ENCODE measurements at regions not wholly inside any gene's neighbourhood (a gene's known extent, or its start where the extent isn't known, plus 50 kb on each side); places are given as distances from the start of the nearest gene placed in this dataset.

GRCh38 chr2:199014226-199014625 lies 443.5 kb downstream of the SATB2 start:
- Histone ChIP-seq H3K27me3 (ENCODE audit: control insufficient read depth in 4 of 4, insufficient read depth in 4 of 4, low read length in 3 of 4) (no peaks in the 10 kb centered on the region), H3K36me3 (ENCODE audit: control insufficient read depth in 4 of 4, insufficient read depth in 3 of 4, low read depth in 1 of 4, low read length in 3 of 4) (no peaks in the 10 kb centered on the region), H3K9me3 (ENCODE audit: control insufficient read depth in 4 of 4, low read length in 3 of 4) (peaks cover 0 to 2% (median 0%) of the 10 kb centered on the region in 4 donors), H3K4me1 (ENCODE audit: control insufficient read depth in 4 of 4, insufficient read depth in 4 of 4, low read length in 3 of 4) (no peaks in the 10 kb centered on the region), H3K9ac (ENCODE audit: low read depth in 1 of 2, low read length in 2 of 2) (no peak overlapping the region), H3K4me3 (ENCODE audit: low read depth in 1 of 3, low read length in 3 of 3) (no peak overlapping the region), H3K27ac (ENCODE audit: low read depth in 1 of 2, low read length in 2 of 2) (no peak overlapping the region)
- TF ChIP-seq RAD21 (IDR thresholded peaks at IDR 0.05) = no peak
- no peak for TF ChIP-seq REST (IDR thresholded peaks at IDR 0.05)
- no peak for TF ChIP-seq HNF4G (IDR thresholded peaks at IDR 0.05)
- TF ChIP-seq FOXA2 (IDR thresholded peaks at IDR 0.05) = no peak
- TF ChIP-seq NR2F2 (IDR thresholded peaks at IDR 0.05) = no peak
- no peak for TF ChIP-seq FOXA1 (IDR thresholded peaks at IDR 0.05)
- TF ChIP-seq, protein P1, sequence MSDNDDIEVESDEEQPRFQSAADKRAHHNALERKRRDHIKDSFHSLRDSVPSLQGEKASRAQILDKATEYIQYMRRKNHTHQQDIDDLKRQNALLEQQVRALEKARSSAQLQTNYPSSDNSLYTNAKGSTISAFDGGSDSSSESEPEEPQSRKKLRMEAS (IDR thresholded peaks at IDR 0.05) = no peak
- TF ChIP-seq JUND (IDR thresholded peaks at IDR 0.05) = no peak
- TF ChIP-seq SP1 (IDR thresholded peaks at IDR 0.05) = no peak
- no peak for TF ChIP-seq ZBTB33 (IDR thresholded peaks at IDR 0.05)
- TF ChIP-seq GABPA (IDR thresholded peaks at IDR 0.05 in 1 of 2, conservative IDR thresholded peaks at IDR 0.05 in 1 of 2) = no peak
- TF ChIP-seq EGR1 (IDR thresholded peaks at IDR 0.05; ENCODE audit: low read depth in 2 of 2) = no peak
- no peak for TF ChIP-seq YY1 (IDR thresholded peaks at IDR 0.05)
- TF ChIP-seq CTCF (IDR thresholded peaks at IDR 0.05; ENCODE audit: low read depth, low read length, missing input control) = no peak
- no peak for TF ChIP-seq HNF4A (conservative IDR thresholded peaks at IDR 0.05)
- no peak for TF ChIP-seq TAF1 (conservative IDR thresholded peaks at IDR 0.05)
- WGBS = 89% methylated on average over 3 of the region's 3 CpGs
- DNase-seq (ENCODE audit: low spot score) = no peak

- no peaks in the 10 kb centered on the region for H3K36me3 ChIP-seq (ENCODE audit: control insufficient read depth in 4 of 4, insufficient read depth in 3 of 4, low read depth in 1 of 4, low read length in 3 of 4)
- no peak for DNase-seq (ENCODE audit: low spot score)
- TF ChIP-seq HNF4G (IDR thresholded peaks at IDR 0.05) (no peak), EGR1 (IDR thresholded peaks at IDR 0.05; ENCODE audit: low read depth in 2 of 2) (no peak), RXRA (IDR thresholded peaks at IDR 0.05) (no peak), GABPA (IDR thresholded peaks at IDR 0.05 in 1 of 2, conservative IDR thresholded peaks at IDR 0.05 in 1 of 2) (no peak), HNF4A (conservative IDR thresholded peaks at IDR 0.05) (no peak), ZBTB33 (IDR thresholded peaks at IDR 0.05) (no peak), SP1 (IDR thresholded peaks at IDR 0.05) (no peak), TAF1 (conservative IDR thresholded peaks at IDR 0.05) (no peak), YY1 (IDR thresholded peaks at IDR 0.05) (no peak), CTCF (IDR thresholded peaks at IDR 0.05; ENCODE audit: low read depth, low read length, missing input control) (no peak), FOXA1 (IDR thresholded peaks at IDR 0.05) (no peak), JUND (IDR thresholded peaks at IDR 0.05) (no peak), FOXA2 (IDR thresholded peaks at IDR 0.05) (no peak), NR2F2 (IDR thresholded peaks at IDR 0.05) (no peak)
- TF ChIP-seq, protein P1 (IDR thresholded peaks at IDR 0.05) = no peak
- TF ChIP-seq, protein P2, sequence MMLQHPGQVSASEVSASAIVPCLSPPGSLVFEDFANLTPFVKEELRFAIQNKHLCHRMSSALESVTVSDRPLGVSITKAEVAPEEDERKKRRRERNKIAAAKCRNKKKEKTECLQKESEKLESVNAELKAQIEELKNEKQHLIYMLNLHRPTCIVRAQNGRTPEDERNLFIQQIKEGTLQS (IDR thresholded peaks at IDR 0.05) = no peak
Measured at GRCh38 chr2:199011908-199012307, 445.8 kb downstream of the SATB2 start.

More at GRCh38 chr2:199011908-199012307, 445.8 kb downstream of the SATB2 start:
- H3K4me3 ChIP-seq (ENCODE audit: low read depth in 1 of 3, low read length in 3 of 3) = no peak overlapping the region
- no peak overlapping the region for H3K27ac ChIP-seq (ENCODE audit: low read depth in 1 of 2, low read length in 2 of 2)
- H3K27me3 ChIP-seq (ENCODE audit: control insufficient read depth in 4 of 4, insufficient read depth in 4 of 4, low read length in 3 of 4) = no peaks in the 10 kb centered on the region
- H3K9me3 ChIP-seq (ENCODE audit: control insufficient read depth in 4 of 4, low read length in 3 of 4) = peaks cover 0 to 2% (median 0%) of the 10 kb centered on the region in 4 donors
- WGBS = 74% methylated on average over 4 of the region's 4 CpGs
- no peaks in the 10 kb centered on the region for H3K4me1 ChIP-seq (ENCODE audit: control insufficient read depth in 4 of 4, insufficient read depth in 4 of 4, low read length in 3 of 4)
- no peak overlapping the region for H3K9ac ChIP-seq (ENCODE audit: low read depth in 1 of 2, low read length in 2 of 2)

Data from liver (tissue), 8 donors.